NCI-H774 (cell line): ENCODE measurements at regions not wholly inside any gene's neighbourhood (a gene's known extent, or its start where the extent isn't known, plus 50 kb on each side); places are given as distances from the start of the nearest gene placed in this dataset.
A peak's percentile ranks its signal among the peaks of the same experiment; 100 is the strongest.
"Not testable (repeated sequence)": the region's sequence is repeated elsewhere in the genome, so short reads cannot be mapped to it uniquely, and the experiment has no call there.

ENCODE experiments used
- DNase-seq: peaks from one replicate; lab custom pipeline; 2025; lab: John Stamatoyannopoulos, UW

DNA sequence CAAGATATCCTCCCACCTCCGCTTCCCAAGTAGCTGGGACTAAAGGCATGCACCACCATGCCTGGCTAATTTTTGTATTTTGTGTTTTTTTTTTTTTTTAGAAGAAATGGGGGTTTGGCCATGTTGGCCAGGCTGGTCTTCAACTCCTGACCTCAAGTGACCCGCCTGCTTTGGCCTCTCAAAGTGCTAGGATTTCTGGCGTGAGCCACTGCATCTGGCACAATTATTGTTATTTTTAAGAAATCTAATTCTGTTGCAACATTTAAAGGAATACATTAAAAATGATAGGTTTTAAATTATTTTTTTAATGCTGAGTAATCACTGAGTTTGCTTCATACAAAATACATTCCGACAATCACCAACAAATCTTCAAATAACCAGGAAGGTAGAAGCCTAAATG lies 178.1 kb upstream of the SEMA3E start:
- DNase-seq, result no peak

- DNase-seq, result no peak
Observed at GRCh38 chr7:83824214-83824613, 175.3 kb upstream of the SEMA3E start.

DNA sequence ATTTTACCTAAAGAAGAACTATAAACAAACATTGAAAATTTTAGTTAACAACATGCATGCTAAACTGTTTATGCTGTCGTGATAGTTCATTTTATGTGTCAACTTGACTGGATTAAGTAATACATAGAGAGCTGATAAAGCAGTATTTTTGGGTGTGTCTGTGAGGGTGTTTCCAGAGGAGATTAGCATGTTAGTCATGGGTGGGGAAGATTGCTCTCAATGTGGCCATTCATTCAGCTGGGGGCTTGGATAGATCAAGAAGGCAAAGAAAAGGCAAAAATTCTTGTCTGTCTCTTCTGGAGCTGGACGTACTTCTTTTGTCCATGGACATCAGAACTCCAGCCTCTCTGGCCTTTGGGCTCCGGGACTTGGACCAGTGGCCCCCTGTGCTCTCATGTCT lies 172.9 kb upstream of the SEMA3E start:
- no peak for DNase-seq

DNA sequence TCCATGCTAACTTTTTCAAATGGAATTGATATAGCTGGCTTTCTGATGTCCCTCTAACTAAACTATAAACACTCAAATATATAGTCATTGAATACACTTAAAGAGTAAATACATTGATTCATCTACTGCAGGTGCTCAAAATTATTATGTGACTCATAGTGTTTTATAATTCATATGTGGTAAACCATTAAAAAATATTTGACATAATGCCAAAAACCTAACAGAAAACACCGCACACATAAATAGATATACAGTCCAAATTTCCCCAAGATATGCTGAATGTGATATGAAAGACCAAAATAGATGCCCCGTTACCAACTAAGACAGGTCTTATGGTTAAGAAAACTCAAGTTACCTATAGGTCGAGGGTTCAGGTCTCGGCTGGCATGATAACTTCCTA lies 171.7 kb upstream of the SEMA3E start:
- DNase-seq, result no peak

DNA sequence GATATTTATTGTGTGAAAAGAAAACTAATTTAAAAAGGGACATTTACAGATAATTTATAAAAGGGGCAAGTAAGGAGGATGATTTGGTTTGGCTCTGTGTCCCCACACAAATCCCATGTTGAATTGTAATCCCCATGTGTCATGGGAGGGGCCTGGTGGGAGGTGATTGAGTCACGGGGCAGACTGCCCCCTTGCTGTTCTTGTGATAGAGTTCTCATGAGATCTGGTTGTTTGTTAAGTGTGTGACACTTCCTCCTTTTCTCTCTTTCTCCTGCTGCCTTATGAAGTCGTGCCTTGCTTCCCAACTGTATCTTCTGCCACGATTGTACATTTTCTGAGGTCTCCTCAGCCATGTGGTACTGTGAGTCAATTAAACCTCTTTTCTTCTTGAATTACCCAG lies 171.0 kb upstream of the SEMA3E start:
- no peak for DNase-seq

DNA sequence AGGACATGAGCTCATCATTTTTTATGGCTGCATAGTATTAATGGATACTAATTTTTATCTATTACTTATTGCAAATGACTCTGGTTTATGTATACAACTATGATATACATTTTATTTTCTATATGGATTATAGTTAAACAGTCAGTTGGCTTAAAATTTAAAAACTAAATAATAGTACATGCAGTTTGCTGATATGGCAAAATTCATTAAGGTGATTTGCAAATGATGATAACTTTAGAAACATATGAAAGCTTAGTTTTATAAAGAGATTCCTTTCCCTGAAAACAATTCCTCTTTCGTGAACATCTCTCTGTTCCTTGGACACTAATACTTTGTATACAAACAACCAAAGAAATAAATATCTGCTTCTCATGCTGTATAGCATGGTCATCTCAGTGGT lies 165.5 kb upstream of the SEMA3E start:
- no peak for DNase-seq

GRCh38 chr7:83812563-83812962 lies 163.6 kb upstream of the SEMA3E start:
- not testable (repeated sequence) for DNase-seq

GRCh38 chr7:83808982-83809381 lies 160.0 kb upstream of the SEMA3E start:
- no peak for DNase-seq

DNA sequence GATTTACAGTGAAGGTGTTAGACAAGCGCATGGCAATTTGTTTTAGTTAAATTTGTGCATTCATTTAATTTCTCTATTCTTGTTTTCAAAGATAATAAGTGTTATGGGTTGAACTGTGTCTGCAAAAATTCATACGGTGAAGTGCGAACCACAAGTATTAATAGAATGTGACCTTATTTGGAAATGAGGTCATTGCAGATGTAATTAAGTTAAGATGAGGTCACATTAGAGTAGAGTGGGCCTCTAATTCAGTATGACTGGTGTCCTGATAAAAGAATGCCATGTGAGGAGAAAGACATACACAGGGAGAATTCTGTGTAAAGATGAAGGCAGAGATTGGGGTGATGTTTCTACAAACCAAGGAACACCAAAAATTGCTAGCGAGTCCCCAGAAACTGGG lies 158.8 kb upstream of the SEMA3E start:
- no peak for DNase-seq

DNA sequence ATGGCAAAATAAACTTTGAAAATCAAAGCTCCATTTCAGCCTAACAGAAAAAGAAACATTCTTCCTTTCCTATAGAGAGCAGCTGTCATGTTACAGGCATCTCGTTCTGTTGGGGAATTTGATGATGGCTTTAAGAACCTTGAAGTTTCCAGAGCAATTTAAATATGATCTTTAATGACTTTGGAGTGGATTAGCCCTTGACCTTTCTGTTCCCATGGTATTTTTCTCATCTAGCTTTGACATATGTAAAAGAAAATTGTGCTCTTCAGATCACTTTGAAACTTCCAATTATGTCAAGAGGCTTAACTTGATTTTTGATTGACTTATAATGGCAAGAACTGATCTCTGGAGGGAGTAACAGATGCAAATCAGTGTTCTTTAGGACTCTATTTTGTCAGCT lies 157.6 kb upstream of the SEMA3E start:
- DNase-seq, result no peak

DNA sequence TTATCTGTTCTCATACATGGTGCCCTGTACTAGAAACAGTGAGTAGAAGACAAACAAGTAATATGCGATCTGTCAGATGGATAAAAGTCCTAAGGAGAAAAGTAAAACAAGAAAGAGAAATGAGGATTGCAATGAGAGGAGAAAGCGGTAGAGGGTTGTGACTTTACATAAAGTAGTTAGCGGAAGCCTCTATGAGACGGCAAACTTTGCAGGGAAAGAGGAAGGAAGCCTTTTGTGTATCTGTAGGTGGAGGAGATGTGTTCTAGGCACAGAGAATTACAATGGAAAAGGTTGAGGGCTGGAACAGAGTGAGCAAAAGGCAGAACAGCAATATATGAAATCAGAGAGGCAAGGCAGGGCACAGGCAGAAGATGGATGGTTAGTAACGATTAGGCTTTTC lies 150.4 kb upstream of the SEMA3E start:
- DNase-seq, result no peak

DNA sequence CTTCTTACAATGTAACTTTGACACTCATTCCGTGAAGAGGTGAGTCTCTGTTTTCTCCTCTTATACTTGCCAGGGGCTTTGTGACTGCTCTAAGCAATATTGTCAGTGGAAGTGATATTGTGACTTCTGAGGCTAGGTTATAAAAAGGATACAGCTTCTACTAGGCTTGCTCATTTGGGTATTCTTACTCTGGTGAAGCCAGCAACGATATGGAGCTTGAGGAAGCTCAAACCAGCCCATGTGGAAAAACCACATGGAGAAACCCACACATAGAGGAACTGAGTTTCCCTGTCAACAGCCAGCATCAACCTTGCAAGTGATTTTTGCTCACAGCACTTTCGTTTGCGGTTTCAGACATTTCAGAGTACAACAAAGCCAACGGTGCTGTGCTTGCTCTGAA lies 149.6 kb upstream of the SEMA3E start:
- DNase-seq, result no peak

DNA sequence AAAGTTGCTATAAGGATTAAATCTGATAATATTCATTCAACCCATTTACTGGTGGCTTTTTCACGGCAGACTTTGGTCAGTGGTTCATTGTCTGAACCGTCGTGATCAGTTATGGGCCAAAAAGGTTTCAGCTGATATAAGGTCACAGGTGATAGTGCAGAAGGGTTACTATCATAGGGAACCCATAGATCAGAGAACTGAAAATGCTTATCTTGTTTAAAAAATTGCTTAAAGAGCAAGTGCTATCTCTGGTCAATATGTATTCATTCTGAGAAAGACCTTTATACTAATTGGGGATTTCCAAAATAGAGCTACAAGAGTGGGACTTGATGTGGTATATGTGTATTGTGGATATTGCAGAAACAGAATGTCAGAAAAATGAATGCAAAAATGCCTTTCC lies 147.8 kb upstream of the SEMA3E start:
- no peak for DNase-seq

DNA sequence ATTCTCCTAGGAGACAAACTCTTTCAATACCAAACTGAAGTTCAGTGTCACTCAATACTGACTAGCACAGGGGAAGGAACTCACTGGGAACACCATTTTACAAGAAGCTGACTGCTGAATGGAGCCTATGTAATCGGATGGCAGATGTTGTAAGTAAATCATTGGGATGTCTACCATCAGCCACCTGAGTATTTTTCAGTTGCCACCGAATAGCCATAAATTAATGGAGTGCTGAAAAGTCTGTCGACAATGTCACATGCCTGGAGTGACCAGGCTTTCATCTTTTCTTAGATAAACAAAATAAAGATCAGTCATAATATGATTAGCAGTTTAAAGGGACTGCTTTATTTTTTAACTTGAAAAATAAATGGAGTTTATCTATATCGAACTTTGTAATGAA lies 145.9 kb upstream of the SEMA3E start:
- DNase-seq, result peak; percentile 10

DNA sequence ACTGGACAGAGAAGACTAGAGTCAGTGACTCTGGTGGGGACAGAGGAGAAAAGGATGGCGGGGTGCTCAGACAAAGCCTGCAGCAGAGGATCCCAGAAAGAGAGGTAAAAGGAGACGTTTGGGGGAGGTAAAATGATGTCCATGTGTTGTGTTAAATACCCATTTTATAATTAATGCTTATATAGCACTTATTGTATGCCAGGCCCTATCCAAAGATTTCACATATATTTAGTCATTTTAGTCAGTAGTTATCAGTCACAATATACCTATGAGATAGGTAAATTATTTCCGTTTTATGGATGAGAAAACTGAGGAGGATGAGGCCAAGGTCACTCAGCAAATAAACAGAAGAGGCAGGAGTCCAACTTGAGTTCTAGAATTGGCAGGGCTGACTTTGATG lies 144.6 kb upstream of the SEMA3E start:
- no peak for DNase-seq

- no peak for DNase-seq
Observed at GRCh38 chr7:83791737-83792136, 142.8 kb upstream of the SEMA3E start.

GRCh38 chr7:83786858-83787257 lies 137.9 kb upstream of the SEMA3E start:
- DNase-seq, result no peak

DNA sequence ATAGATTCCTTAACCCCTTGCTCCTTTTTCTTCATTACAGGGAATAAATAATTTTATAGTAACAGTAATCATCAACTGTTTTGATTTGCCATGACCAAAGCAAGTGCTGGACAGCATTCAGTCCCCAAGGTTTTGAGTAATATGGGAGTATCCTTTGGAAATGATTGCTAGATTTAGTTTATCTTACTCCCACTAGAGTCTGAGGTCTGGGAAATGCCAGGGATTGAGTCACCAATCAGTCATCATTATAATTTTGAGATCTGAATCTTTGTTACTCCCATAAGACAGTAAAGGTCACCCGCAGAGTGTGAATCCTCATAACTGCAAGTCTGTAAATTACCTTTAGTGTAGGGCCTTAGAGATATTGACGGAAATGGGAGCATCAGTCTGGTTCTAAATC lies 133.7 kb upstream of the SEMA3E start:
- DNase-seq, result no peak

- no peak for DNase-seq
Observed at GRCh38 chr7:83778073-83778443, 129.1 kb upstream of the SEMA3E start.

- no peak for DNase-seq
Observed at GRCh38 chr7:83777406-83778072, 128.6 kb upstream of the SEMA3E start.

GRCh38 chr7:83769407-83769806 lies 120.5 kb upstream of the SEMA3E start:
- no peak for DNase-seq

DNA sequence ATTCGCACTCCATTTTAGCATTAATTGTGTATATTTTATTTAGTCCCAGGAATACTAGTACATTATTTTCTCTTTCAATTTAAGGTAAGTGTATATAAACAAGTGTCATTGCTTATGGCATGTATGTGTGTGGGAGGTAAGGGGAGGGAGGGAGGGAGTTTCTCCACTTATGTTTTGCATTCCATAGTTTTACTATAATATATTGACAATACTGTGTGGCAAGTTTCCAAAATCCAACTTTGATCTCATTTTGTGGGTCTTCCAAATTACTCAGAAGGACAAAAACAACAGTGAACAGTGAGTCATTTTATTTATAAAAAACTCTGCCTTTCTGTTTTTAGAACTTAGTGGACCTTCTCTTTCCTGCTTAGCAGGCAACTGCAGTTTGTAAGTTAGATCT lies 102.3 kb upstream of the SEMA3E start:
- no peak for DNase-seq

GRCh38 chr7:83749495-83749894 lies 100.6 kb upstream of the SEMA3E start:
- no peak for DNase-seq

DNA sequence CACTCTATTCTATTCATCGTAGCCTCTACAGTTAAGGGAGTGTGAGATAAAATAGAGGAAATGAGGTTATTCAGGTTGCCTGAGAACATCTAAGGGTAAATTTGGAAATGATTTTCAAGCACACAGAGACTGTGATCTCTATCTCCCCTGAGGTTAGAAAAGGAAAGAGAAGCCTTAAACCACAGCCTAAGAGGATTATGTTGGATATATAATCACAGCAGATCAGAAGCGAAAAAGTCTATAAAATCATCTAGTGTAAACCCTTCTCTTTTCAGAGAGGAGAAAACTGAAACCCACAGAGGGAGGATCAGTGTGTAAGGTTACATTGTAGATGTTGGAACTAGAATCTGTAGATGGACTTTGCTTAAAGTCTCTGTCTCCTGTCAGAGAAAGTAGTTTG lies 90.6 kb upstream of the SEMA3E start:
- DNase-seq, result no peak
